ENCODE measurements at regions not wholly inside any gene's neighbourhood (a gene's known extent, or its start where the extent isn't known, plus 50 kb on each side); places are given as distances from the start of the nearest gene placed in this dataset.

- H3K27me3 Mint-ChIP-seq (ENCODE audit: low read depth), result peaks cover 30% of the 10 kb centered on the region
- no peak overlapping the region for H3K27ac Mint-ChIP-seq (ENCODE audit: unreplicated experiment)
- no peak for DNase-seq (ENCODE audit: low spot score)
Measured at GRCh38 chr12:54700301-54700700, 52.1 kb upstream of the DCD start.

More at GRCh38 chr12:54700301-54700700, 52.1 kb upstream of the DCD start:
- Mint-ChIP-seq H3K4me1 (ENCODE audit: low read depth) (no peaks in the 10 kb centered on the region), H3K36me3 (ENCODE audit: low read depth) (no peaks in the 10 kb centered on the region), H3K9me3 (ENCODE audit: low read depth) (no peaks in the 10 kb centered on the region), H3K4me3 (ENCODE audit: unreplicated experiment) (no peak overlapping the region)
- no peak for TF ChIP-seq CTCF (IDR thresholded peaks at IDR 0.05)

Measured in chondrocyte (in vitro differentiated cells).